ENCODE measurements at regions not wholly inside any gene's neighbourhood (a gene's known extent, or its start where the extent isn't known, plus 50 kb on each side); places are given as distances from the start of the nearest gene placed in this dataset.
"Not testable (repeated sequence)": the region's sequence is repeated elsewhere in the genome, so short reads cannot be mapped to it uniquely, and the experiment has no call there.

DNA sequence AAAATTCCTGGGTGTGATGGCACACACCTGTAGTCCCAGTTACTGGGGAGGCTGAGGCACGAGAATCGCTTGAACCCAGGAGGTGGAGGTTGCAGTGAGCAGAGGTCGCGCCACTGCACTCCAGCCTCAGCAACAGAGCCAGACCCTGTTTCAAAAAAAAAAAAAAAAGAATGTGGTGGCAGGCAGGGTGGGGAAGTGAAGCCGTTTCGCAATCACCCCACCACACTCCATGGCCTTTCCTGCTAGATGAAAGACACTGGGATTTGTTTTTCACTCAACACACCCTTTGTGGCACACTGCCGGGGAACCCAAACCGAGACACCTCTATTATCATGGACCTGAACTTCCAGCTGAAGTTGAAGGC lies 172.4 kb upstream of the IQSEC1 start:
- no peak for DNase-seq

DNA sequence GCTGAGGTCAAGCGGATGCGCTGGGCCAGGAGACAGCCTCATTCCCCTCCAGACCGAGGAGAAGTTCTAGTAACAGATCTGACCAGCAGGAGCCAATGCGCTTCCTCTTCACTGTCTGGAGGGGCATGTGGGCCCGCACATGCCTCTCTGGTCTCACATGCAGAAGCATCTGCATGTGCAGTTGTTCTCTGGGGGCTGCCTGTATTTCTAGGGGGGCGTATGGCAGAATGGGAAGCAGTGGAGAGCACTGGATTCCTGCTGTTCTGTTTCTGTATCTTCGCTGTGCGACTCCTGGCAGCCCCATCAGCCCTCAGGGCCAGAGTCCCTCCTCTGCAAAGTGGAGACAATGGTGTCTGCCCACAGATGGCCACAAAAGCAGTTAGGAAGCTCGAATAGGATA lies 170.4 kb upstream of the IQSEC1 start:
- no peak for DNase-seq

- no peak for DNase-seq
Measured at GRCh38 chr3:13242364-13242737, 169.1 kb upstream of the IQSEC1 start.

DNA sequence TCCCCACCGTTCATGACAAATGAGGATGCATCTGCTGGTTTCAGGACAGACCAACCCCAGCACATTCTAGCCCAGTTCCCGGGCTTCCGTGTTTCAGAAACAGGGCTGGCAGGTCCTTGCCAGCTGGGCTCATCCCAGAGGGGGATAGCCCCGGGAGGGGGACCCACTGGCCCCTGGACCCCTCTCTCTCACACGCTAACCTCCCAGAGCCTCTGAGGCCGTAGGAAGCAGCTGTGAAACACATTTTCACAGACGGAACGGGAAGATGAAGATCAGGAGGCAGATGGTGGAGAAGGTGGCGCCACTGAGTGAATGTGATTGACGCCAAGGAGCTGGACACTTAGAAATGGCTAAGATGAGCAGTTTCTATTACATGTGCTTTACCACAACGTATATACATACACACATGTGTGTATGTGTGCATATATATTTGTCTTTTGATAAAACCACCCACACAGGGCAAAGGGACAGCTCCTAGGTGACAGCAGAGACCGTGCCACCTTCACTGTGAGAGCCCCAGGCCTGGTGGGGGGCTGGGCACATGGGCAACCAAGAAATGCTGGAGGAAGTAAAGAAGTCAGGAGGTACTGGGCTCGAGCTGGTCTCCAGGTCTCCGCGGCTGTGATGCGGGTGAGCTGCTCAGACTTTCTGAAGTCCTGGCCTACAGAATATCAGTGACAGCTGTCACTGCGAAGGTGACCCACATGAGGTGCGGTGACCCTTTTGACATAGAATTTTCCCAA lies 168.6 kb upstream of the IQSEC1 start:
- no peak for DNase-seq

- no peak for DNase-seq
Measured at GRCh38 chr3:13240928-13241618, 167.8 kb upstream of the IQSEC1 start.

DNA sequence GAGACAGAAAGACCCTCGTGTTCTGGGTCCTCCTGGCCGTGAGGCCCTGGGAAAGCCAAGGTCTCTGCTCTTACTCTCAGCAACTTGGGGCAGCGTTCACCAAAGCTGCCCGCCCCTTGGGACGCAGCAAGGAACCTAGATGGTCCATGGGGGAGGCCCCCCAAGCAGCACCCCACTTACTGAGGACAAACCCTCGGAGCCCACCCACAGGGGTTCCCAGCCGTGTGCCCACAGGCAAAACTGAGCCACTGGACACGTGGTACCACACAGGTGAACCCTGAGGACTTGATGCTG lies 166.2 kb upstream of the IQSEC1 start:
- DNase-seq: no peak

GRCh38 chr3:13238687-13239466 lies 165.6 kb upstream of the IQSEC1 start:
- DNase-seq: no peak

DNA sequence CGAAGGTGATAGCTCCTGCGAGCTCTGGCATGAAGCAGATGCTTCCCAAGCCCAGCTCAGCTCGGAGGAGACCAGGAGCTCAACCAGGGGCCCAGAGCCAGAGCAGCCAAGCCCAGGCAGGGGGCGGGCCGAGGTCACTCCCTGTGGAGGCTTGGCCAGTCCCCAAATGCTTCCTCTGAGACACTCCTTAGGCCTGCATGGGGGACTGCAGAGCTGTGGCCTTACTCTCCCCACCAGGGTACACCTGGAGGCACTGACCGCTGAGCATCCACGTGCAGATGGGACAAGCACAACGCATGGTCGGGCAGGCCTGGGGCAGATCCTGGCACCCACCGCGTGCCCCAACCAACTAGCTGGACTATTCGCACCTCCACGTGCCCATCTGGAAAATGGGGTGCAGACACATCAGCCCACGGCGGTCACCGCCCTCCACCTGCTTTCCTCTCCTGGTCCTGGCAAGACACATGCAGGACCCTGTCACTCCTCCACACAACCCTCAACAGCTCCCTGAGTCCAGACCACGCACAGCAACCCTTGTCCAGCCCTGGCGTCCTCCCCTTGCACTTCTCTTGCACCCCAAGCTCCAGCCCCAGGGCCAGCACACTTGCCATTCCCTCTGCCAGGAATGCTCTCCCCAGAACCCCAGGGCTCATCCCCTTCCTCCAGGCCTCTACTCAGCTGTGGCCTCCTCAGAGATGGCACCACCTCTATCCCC lies 164.7 kb upstream of the IQSEC1 start:
- DNase-seq: no peak

- DNase-seq: no peak
Measured at GRCh38 chr3:13236557-13237173, 163.4 kb upstream of the IQSEC1 start.

GRCh38 chr3:13235897-13236296 lies 162.7 kb upstream of the IQSEC1 start:
- DNase-seq: no peak

GRCh38 chr3:13235079-13235478 lies 161.8 kb upstream of the IQSEC1 start:
- DNase-seq: no peak

DNA sequence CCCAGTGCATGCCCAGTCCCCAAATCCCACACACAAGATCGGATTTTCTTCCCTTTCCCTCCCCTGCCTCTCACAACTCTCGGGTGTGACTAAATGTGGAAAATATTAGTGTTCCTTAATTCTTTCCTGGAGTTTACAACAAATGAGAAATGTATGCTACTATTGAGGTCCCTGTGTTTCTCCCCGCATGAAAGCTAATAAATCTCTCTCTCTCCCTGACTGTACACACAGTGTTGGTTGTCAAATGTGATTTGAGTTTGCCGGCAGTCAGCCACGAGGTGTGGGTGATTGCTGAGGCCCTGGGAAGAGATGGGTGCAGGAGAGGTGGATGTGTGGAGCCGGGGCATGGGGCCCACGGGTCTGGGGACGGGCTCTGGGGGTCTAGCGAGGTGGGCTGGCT lies 161.4 kb upstream of the IQSEC1 start:
- DNase-seq: no peak

DNA sequence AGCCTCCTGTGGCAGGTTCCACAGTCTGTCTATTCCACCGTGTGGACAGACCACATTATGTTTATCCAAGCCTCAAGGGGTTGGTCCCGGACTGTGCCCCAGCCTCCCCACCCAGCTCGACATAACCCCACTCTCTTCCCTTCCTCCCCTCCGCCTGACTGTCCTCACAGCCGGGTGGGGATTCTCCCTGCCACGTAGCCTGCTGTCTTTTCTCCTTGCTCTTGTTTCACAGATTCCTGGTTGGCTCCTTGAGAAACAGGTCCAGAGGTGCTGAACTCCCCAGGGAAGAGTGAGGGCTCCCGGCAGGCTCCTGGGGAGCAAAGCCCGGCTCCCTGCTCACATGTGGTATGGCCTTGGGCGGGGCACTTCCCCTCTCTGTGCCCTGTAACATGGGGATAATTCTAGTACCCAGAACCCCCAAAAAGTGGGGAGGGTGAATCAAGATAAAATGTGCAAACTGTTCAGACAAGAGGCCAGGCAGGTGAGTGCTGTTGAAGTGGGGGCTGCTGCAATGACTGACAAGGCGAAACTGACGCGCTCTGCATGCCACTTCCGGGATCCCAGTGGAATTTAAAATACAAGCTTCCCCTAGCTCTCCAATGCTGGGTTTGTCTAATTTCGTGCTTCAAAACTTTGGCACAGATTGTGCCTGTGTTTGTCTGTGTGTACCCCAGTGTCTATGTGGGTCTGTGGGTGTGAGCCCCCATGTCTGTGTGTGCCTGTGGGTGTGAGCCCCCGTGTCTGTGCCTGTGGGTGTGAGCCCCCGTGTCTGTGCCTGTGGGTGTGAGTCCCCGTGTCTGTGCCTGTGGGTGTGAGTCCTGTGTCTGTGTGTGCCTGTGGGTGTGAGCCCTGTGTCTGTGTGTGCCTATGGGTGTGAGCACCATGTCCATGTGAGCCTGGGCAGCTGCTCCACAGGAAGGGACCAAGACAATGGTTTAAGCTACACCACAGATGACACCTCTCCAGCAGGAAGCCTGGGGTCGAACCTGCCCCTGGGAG lies 160.6 kb upstream of the IQSEC1 start:
- no peak for DNase-seq

- no peak for DNase-seq
Measured at GRCh38 chr3:13231781-13232666, 158.8 kb upstream of the IQSEC1 start.

DNA sequence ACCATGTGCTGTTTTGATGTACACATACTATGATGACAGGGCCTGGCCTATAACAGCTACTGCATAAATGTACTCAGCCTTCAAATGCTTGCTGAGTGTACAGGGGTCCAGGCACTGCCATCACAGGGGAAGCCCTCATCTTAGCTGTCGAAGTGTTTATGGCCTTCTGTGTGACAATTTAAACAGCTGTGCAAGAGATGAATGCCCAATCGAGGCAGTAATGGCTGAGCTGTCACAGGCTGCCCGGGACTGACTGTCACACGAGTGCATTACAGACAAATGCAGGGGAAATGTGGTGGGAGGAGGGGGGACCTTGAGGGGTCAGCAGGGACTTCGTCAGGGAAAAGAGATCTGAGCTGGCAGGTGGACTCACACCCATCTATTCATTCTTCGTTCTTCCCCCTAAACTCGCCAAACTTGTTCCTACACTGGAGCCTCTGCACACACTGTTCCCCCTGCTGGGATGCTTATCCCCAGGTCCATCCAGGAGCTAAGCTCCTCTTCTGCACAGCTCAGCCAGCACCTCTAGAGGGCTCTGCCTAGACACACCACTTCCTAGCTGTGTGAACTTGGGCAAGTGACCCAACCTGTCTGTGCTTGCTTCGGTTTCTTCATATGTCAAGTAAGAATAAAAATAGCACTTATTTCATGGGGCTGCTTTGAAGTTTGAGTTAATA lies 156.2 kb upstream of the IQSEC1 start:
- no peak for DNase-seq

- DNase-seq: no peak
Measured at GRCh38 chr3:13228584-13228983, 155.4 kb upstream of the IQSEC1 start.

DNA sequence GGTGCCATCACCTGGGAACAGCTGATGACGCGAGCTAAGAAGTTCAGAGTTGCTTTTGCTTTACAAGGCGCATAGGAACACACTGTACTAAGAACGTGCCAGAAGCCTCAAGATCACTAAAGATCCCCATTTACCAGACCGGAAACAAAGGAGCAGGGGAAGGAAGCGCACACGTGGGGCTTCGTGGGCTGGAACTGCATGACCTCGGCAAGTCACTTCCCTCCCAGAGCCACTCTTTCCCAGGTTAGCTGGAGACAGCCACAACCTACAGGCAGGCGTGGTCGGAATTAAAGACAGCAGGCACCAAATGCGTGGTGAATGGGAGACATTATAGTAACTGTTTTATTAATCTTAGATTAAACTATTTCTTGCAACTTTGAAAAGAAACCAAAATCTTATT lies 154.9 kb upstream of the IQSEC1 start:
- DNase-seq: not testable (repeated sequence)

DNA sequence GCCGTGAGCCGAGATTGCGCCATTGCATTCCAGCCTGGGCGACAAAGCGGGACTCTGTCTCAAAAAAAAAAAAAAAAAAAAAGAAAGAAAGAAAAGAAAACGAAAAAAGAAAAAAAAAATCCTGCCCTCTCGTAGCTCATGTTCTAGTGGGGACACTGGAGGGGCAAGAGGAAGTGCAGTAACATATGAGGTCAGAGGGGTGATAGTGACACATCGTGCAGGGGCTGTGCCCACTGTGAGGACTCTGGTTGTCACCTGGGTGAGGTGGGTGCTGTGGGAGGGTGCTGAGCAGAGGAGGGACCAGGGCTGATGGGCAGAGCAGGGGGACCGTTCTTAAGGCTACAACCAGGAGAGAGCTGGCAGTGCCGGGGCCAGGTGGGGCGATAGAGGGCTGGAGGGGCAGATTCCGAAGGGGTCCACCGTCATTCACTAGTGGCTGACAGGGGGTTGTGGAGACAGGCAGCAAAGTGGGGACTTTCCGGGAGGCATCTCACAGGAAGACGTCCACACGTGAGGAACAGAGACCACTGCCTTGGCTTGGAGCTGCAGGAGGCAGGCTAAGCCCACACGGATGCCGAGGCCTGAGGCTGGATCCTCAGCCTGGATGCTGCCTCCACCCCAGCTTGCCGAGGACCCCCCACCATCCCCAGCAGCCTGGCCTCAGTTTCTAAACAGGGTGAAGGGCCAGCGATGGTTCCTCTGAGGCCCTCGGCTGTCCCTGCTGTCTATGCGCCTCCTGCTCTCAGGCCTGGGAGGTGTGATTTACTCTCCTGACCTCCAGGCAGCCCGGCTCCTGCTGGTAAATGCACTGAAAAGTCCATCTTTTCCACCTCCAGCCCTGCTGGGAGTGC lies 154.3 kb upstream of the IQSEC1 start:
- DNase-seq: no peak

DNA sequence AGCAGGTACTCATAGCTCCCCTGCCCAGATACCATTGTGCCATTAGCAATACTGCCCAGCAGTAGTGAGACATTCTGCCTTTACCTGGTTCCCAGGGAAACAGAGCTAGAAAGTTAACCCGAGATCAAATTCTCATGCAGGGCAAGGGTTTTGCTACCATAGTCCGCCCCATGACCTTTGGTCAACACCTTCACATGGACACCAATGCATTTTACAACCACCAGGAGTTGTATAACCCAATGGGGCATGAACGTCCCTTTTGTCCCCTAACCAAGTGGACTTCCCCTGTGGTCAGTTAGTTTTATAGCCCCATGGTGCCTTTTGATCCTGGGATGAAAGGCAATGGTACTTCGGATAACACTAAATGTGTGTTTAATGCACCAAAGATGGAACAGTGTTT lies 151.7 kb upstream of the IQSEC1 start:
- no peak for DNase-seq

Measured in fibroblast of upper back skin (primary cell).